Right cardiac atrium (tissue), 5 donors: ENCODE measurements at regions not wholly inside any gene's neighbourhood (a gene's known extent, or its start where the extent isn't known, plus 50 kb on each side); places are given as distances from the start of the nearest gene placed in this dataset.

Experiments
- ATAC-seq, 2 donors: fragments of 200-7000 bp; cut with Tn5 transposase; one replicate each; pipeline versions ENCODE4 v1.8.0 to v1.9.1; 2020; ENCODE audit warnings: moderate library complexity in 2 of 2, mild to moderate bottlenecking in 1 of 2
- DNase-seq, 3 donors: peaks; one replicate each; pipeline ENCODE4 v3.0.0-alpha.2; 2020
- H3K27ac ChIP-seq: one replicate; pipeline ENCODE4 v1.5.1; 2013; ENCODE audit warnings: mild to moderate bottlenecking, low read length, control low read depth, moderate library complexity
- H3K27me3 ChIP-seq: one replicate; pipeline ENCODE4 v1.6.1; 2013; ENCODE audit not compliant: control insufficient read depth, insufficient read depth
- H3K4me1 ChIP-seq: one replicate; pipeline ENCODE4 v1.6.1; 2013; ENCODE audit warnings: low read length; ENCODE audit not compliant: control insufficient read depth, insufficient read depth
- H3K4me3 ChIP-seq: one replicate; pipeline ENCODE4 v1.5.1; 2013; ENCODE audit warnings: low read length, control low read depth
- H3K9me3 ChIP-seq: one replicate; pipeline ENCODE4 v1.6.1; 2013; ENCODE audit warnings: low read length; ENCODE audit not compliant: control insufficient read depth
- WGBS: extraction: QIAGEN DNeasy Blood & Tissue Kit; methylation state at CpG from one replicate; pipeline ENCODE4 v1.1.7; 2013; 5-methylcytosine and 5-hydroxymethylcytosine counted together
- intact Hi-C, 4 donors: fragments of 100-400 bp; cut with DNase I; formaldehyde crosslinking; loops; one replicate each; pipeline versions ENCODE4 v1.11.0 to v1.14.0; 2022 to 2023
- donor health status: healthy with polysubstance abuse.
- donor health status: DM: no; HTN: yes; CAD: no.
- donor health status: DM: no; HTN: no; CAD: no.
- donor health status: DM: no; HTN: yes; CAD: no; lungs with severe emphysema.
- donor health status: DM: yes; HTN: yes; CAD: no.

DNA sequence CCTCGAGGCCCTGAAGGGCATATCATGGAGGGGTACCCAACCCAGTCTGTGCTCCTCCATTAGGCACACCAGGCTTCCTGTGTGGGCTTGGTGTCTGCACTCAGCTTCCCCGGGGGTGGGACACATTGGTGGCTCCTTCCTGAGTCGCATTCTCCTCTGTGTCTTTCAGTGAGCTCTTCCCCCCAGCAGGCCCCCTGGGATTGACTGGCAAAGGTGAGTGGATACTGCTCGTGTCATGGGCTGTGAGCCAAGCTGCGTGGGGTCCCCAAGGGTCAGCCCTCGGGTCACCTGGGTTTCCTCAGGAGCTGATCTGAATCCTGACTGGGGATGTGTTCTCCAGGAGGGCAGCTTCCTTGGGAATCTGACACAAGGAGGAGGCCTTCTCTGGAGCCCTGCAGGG is 231.0 kb downstream of the SNRPN start:
- peak; percentile 3 to 28 (median 5) for DNase-seq
- ATAC-seq, result no peak
- Histone ChIP-seq H3K9me3 (no peaks in the 10 kb centered on the region), H3K4me3 (no peak overlapping the region), H3K4me1 (no peaks in the 10 kb centered on the region), H3K27ac (no peak overlapping the region), H3K27me3 (no peaks in the 10 kb centered on the region)
- WGBS, result 79% methylated on average over 6 of the region's 6 CpGs
- intact Hi-C loops, result loop anchor here in 1 of 4 donors (1.0 kb wide), 1 partner anchor 11 kb away; no protein-coding TSS in a partner anchor

DNA sequence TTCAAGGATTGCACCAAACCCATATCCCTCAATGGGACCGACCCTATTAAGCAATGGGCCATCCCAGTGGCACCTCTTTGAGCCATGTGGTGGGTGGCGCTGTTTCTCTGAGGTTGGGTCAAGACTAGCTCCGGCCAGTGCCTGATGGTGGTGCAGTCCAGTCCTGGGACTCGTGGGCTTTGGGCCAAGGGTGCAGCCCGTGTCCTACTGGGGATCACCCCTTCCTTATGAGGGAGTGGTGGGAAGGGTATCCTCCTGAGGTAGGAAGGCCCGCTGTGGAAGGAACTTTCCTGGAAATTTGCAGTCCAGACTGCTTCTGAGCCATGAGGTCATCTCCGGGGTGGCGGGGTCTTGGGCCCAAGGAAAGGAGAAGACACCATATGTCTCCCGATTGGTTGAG is 231.6 kb downstream of the SNRPN start:
- Histone ChIP-seq H3K27ac (no peak overlapping the region), H3K9me3 (no peaks in the 10 kb centered on the region), H3K27me3 (no peaks in the 10 kb centered on the region), H3K4me1 (no peaks in the 10 kb centered on the region), H3K4me3 (no peak overlapping the region)
- ATAC-seq, result no peak
- DNase-seq, result peak in 1 of 3 donors; percentile 23
- intact Hi-C loops, result loop anchor here in 1 of 4 donors (1.0 kb wide), 1 partner anchor 12 kb away; no protein-coding TSS in a partner anchor
- WGBS, result 83% methylated on average over 9 of the region's 9 CpGs

GRCh38 chr15:25186906-25187645 is 232.3 kb downstream of the SNRPN start:
- peak in 2 of 3 donors; percentile 29 to 31 for DNase-seq
- Histone ChIP-seq H3K27me3 (no peaks in the 10 kb centered on the region), H3K4me3 (no peak overlapping the region), H3K9me3 (no peaks in the 10 kb centered on the region), H3K4me1 (no peaks in the 10 kb centered on the region), H3K27ac (no peak overlapping the region)
- ATAC-seq, result no peak
- WGBS, result 86% methylated on average over 14 of the region's 14 CpGs
- intact Hi-C loops, result loop anchor here in 1 of 4 donors (1.0 kb wide), 1 partner anchor 13 kb away; no protein-coding TSS in a partner anchor

DNA sequence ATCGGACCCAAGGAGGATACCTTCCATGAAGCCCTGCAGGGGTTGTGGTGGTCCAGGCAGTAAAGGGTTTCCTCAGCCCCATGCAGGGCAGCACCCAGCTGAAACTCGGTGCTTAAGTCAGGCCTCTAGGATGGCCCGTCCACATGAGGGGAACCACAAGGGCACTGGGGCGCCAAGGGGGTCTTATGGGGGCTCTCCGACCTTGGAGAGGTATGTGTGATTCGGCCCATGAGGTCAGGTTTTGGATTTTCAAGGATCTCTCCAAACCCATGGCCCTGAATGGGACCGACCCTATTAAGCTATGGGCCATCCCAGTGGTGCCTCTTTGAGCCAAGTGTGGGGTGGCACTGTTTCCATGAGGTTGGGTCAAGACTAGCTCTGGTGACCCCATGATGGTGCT is 233.3 kb downstream of the SNRPN start:
- peak in 2 of 3 donors; percentile 15 to 37 for DNase-seq
- ATAC-seq, result no peak
- Histone ChIP-seq H3K27ac (no peak overlapping the region), H3K4me3 (no peak overlapping the region), H3K4me1 (no peaks in the 10 kb centered on the region), H3K9me3 (no peaks in the 10 kb centered on the region), H3K27me3 (no peaks in the 10 kb centered on the region)
- 78% methylated on average over 7 of the region's 7 CpGs for WGBS
- intact Hi-C loops, result no loop called here

- intact Hi-C loops, result no loop called here
- peak in 2 of 3 donors; percentile 29 to 30 for DNase-seq
- ATAC-seq, result no peak
- no peaks in the 10 kb centered on the region for H3K27me3 ChIP-seq
- H3K4me1 ChIP-seq, result no peaks in the 10 kb centered on the region
- H3K27ac ChIP-seq, result no peak overlapping the region
- WGBS, result 73% methylated on average over 7 of the region's 7 CpGs
- H3K9me3 ChIP-seq, result no peaks in the 10 kb centered on the region
- no peak overlapping the region for H3K4me3 ChIP-seq
Observed at GRCh38 chr15:25188551-25189101, 233.8 kb downstream of the SNRPN start.

DNA sequence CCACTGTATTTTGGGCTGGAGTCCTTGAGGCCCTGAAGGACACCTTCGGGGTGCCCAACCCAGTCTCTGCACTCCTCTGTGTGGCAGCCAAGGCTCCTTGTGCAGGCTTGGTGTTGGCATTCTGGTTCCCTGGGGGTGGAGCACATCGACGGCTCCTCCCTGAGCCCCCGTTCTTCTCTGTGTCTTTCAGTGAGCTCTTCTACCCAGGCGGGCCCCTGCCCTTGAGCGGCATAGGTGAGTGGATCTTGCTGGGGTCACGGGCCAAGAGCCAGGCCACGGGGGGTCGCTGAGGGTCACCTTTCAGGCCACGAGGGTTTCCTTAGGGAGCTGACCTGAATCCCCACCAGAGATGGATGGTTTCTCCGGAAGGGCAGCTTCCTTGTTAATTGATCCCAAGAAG is 234.8 kb downstream of the SNRPN start:
- 78% methylated on average over 11 of the region's 11 CpGs for WGBS
- Histone ChIP-seq H3K27me3 (no peaks in the 10 kb centered on the region), H3K4me3 (no peak overlapping the region), H3K27ac (no peak overlapping the region), H3K4me1 (no peaks in the 10 kb centered on the region), H3K9me3 (no peaks in the 10 kb centered on the region)
- intact Hi-C loops, result no loop called here
- peak in 2 of 3 donors; percentile 16 to 32 for DNase-seq
- no peak for ATAC-seq

- 88% methylated on average over 11 of the region's 11 CpGs for WGBS
- intact Hi-C loops, result no loop called here
- no peaks in the 10 kb centered on the region for H3K9me3 ChIP-seq
- no peaks in the 10 kb centered on the region for H3K4me1 ChIP-seq
- DNase-seq, result no peak
- no peak overlapping the region for H3K27ac ChIP-seq
- no peak overlapping the region for H3K4me3 ChIP-seq
- no peaks in the 10 kb centered on the region for H3K27me3 ChIP-seq
- no peak for ATAC-seq
Observed at GRCh38 chr15:25192651-25193050, 237.9 kb downstream of the SNRPN start.

- Histone ChIP-seq H3K9me3 (no peaks in the 10 kb centered on the region), H3K27me3 (no peaks in the 10 kb centered on the region), H3K4me3 (no peak overlapping the region), H3K27ac (no peak overlapping the region), H3K4me1 (no peaks in the 10 kb centered on the region)
- DNase-seq, result no peak
- WGBS, result 83% methylated on average over 5 of the region's 5 CpGs
- intact Hi-C loops, result no loop called here
- ATAC-seq, result no peak
Observed at GRCh38 chr15:25207369-25207768, 231.5 kb downstream of the UBE3A start.

- DNase-seq (no peak), ATAC-seq (no peak)
- 82% methylated on average over 7 of the region's 7 CpGs for WGBS
- H3K9me3 ChIP-seq, result no peaks in the 10 kb centered on the region
- no peak overlapping the region for H3K4me3 ChIP-seq
- intact Hi-C loops, result no loop called here
- H3K4me1 ChIP-seq, result no peaks in the 10 kb centered on the region
- no peak overlapping the region for H3K27ac ChIP-seq
- H3K27me3 ChIP-seq, result no peaks in the 10 kb centered on the region
Observed at GRCh38 chr15:25208735-25209134, 230.1 kb downstream of the UBE3A start.

DNA sequence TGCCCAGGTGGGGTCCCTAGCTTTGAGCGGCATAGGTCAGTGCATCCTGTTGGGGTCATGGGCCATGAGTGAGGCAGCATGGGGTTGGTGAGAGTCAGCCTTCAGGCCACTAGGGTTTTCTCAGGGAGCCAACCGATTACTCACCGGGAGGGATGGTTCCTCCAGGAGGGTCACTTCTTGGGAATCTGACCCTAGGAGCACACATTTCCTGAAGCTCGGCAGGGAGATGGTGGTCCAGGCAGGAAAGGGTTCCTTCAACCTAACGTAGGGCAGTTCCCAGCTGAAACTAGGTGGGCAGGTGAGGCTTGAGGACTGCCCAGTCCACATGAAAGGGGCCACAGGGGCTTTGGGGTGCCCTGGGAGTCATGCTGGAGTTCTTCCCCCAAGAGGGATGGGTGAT is 218.0 kb downstream of the UBE3A start:
- 88% methylated on average over 5 of the region's 5 CpGs for WGBS

DNA sequence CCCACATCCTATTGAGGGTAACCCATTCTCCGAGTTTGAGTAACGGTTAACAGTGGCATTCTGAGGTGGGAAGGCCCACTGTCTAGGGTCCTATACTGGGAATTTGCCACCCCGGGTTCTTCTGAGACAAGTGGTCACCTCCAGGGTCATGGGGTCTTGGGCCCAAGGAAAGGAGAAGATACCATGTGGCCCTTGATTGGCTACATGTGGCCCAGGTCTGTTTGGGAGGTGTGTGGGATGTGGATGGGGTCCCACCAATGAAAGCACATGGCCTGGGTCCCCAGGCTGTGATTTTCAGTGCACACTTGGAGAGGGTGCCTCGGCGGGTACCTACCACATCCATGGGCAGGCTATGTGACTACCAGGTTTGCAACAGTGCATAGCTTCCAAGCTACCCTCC is 214.4 kb downstream of the UBE3A start:
- ATAC-seq (no peak), DNase-seq (no peak)
- no peaks in the 10 kb centered on the region for H3K27me3 ChIP-seq
- no peak overlapping the region for H3K4me3 ChIP-seq
- H3K4me1 ChIP-seq, result no peaks in the 10 kb centered on the region
- H3K9me3 ChIP-seq, result no peaks in the 10 kb centered on the region
- H3K27ac ChIP-seq, result no peak overlapping the region
- intact Hi-C loops, result no loop called here
- 89% methylated on average over 5 of the region's 5 CpGs for WGBS

More for the DNA sequence above, 218.0 kb downstream of the UBE3A start:
- ATAC-seq (no peak), DNase-seq (no peak)
- intact Hi-C loops, result no loop called here
- Histone ChIP-seq H3K4me1 (no peaks in the 10 kb centered on the region), H3K27ac (no peak overlapping the region), H3K27me3 (no peaks in the 10 kb centered on the region), H3K9me3 (no peaks in the 10 kb centered on the region), H3K4me3 (no peak overlapping the region)
